NOMO-1 treated with DMSO at 0.1 percent for 48 hours (cell line): ENCODE measurements at regions not wholly inside any gene's neighbourhood (a gene's known extent, or its start where the extent isn't known, plus 50 kb on each side); places are given as distances from the start of the nearest gene placed in this dataset.

ENCODE experiments used
- DNase-seq: peaks from one replicate; lab custom pipeline; 2025; ENCODE audit not compliant: unreplicated experiment; lab: John Stamatoyannopoulos, UW

DNA sequence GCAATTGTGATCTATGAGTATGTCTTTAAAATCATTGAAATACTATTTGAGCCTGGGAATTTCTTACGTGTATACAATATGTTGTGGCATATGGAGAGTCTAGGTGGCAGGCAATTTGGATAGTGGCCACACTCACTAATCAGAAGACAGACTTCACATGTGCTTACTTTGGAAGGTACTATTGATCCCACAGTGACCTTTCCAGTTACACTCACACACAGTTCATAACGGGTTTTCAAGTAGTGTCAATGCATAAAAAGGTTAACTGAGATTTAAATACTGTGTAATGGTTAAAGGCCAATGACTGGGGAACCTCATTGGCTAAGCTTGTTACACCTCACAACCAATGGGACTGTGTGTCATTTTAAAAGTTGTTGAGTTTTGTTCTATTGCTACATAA lies 783.2 kb downstream of the RPA4 start:
- no peak for DNase-seq

DNA sequence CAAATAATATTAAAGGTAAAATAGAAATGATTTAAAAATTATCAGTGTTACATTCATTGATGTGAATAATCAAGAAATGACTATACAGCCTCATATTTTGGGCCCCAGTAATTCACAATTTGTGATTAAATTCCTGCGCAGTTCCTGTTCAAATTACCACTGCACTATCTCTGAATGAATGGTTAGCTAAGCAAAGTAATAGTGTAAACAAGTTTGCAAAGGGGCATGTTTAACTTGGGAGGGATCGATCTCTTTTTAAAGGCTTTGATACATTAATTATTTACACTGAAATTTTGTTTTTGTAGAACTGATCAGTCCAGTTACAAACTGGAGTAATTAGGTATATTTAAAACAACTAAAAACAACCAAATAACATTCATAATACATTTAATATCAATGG lies 784.4 kb downstream of the RPA4 start:
- DNase-seq, result no peak

DNA sequence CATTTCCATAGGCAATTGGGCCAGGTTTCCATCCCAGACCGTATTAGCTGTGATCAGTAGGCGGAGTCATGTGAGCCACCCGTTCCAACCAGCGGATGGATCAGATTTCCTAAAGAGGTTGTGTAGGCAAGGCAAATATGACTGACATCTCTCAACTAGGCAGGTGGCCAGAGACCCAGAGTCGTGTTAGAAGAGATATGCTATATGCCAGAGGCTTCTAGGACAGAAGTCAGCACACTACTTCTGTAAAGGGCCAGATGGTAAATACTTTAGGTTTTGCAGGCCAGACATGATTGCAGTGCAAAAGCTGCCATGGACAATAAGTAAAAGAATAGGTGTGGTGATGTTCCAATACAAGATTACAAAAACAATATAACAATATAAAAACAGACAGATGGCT lies 788.4 kb downstream of the RPA4 start:
- DNase-seq, result no peak

GRCh38 chrX:97672608-97673007 lies 788.9 kb downstream of the RPA4 start:
- no peak for DNase-seq

DNA sequence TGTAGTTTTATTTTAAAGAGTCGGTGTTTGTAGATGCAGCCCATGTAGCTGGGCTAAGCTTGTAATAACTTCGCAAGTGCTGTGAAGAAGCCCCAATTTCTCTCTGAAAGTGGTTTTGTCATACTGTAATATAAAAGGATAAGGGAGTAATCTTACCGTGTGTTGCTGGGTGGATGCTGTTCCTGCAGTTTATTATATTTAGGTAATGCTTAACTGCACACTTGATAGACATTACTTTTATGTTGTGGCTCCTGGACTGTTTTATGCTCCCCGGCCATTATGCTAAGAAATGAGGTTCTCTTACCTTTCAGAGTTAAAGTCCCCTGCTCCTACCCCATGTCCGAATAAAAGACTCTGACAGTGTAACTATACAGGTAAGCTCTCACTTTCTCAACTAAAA lies 789.4 kb downstream of the RPA4 start:
- DNase-seq, result no peak

- no peak for DNase-seq
Observed at GRCh38 chrX:97682991-97683840, 799.5 kb downstream of the RPA4 start.

GRCh38 chrX:97685753-97686152 lies 802.0 kb downstream of the RPA4 start:
- DNase-seq, result peak; percentile 24

- no peak for DNase-seq
Observed at GRCh38 chrX:97691901-97692455, 808.3 kb downstream of the RPA4 start.

GRCh38 chrX:97692575-97692974 lies 808.9 kb downstream of the RPA4 start:
- no peak for DNase-seq

DNA sequence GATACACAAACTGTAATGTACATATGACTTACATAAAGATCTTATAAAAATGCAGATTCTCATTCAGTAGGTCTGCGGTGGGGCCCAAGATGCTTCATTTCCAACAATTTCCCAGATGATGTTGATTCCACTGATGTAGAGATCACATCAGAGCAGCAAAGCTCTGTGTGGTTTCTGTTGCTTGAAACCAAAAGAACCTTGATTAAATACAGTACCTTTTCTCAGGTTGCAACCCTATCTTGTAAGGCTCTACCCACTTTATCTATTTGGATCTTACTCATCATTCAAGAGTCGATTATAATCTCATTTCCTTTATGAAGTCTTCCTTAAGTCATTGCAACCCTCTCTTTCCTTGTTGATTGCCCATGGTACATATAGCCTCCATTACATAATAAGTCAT lies 816.8 kb downstream of the RPA4 start:
- DNase-seq, result no peak

- no peak for DNase-seq
Observed at GRCh38 chrX:97704474-97704873, 820.8 kb downstream of the RPA4 start.

GRCh38 chrX:97704881-97705280 lies 821.2 kb downstream of the RPA4 start:
- DNase-seq, result no peak

DNA sequence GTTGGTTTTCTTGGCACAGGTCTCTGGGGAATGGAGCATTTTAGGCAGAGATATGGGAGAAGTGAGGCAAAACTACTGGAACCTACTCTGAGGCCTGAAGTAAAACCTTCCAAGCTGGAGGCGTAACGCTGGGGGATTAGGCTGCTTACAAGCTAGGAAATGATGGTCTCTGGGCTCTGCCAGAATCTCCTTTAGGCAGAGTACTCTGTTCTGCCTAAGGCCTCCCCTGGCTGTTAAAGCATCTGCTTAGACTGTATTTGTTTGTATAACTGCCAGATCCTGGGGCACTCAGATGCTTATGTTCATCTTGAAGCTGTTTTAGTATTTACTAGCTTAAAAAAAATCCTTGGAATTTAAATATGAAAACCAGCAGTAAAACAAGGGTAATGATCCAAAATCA lies 822.2 kb downstream of the RPA4 start:
- DNase-seq, result no peak

- DNase-seq, result no peak
Observed at GRCh38 chrX:97714072-97714471, 830.4 kb downstream of the RPA4 start.

DNA sequence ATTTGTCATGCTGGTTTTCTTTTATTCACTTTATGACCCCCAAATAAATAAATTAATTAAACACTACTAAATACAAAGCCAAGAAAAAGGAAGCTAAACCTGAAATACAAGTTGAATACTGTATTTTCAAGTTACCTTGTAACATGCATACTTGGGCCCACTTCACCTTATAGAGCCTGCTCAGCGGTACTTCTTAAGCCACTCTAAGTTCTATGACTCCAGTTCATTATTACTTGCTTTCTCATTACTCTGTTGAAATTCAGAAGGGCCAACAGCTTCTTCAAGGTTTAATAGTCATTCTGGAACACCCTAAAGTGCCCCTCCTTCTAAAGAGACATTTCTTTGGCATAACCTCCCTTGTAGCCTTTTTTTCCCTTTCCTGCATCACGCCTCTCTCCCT lies 844.5 kb downstream of the RPA4 start:
- no peak for DNase-seq

DNA sequence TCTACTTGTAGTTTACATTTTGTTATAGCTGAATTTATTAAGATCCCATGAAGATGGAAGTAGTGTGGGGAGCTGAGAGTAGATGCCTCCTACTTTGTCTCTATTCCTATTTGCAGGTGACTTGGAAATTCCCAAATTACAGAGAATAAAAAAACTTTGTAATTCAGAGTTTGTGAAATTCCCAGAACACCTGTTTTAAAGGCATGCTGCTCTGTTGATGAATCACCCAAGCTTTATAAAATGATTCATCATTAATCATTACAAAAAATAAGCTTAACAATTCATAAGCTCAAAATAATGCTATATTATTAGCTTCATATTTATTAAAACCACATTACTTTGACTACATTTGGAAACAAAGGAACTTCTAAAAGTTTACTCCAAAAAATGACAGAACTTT lies 856.3 kb downstream of the RPA4 start:
- DNase-seq, result no peak

GRCh38 chrX:97740886-97741285 lies 857.2 kb downstream of the RPA4 start:
- DNase-seq, result no peak

GRCh38 chrX:97743014-97743413 lies 859.3 kb downstream of the RPA4 start:
- no peak for DNase-seq

DNA sequence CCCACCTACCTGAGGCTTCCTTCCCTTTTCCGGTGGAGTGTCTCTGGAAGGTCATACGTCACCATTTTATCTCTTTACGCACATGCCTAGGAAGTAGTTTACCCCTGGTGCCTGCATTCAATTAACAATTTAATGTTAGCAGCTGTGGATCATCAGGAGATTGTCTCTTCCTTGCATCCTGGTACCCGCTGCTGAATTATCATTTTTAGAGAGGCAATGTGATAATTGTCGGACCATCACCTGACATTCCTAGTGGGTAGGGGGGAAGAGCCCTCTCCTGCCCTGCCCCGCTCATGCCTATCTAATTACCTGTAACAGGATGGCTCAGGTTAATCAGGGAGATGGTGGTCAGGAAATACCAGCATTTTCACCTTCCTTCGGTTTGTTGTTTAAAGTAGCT lies 863.6 kb downstream of the RPA4 start:
- DNase-seq, result no peak

- DNase-seq, result no peak
Observed at GRCh38 chrX:97751016-97751415, 867.3 kb downstream of the RPA4 start.

DNA sequence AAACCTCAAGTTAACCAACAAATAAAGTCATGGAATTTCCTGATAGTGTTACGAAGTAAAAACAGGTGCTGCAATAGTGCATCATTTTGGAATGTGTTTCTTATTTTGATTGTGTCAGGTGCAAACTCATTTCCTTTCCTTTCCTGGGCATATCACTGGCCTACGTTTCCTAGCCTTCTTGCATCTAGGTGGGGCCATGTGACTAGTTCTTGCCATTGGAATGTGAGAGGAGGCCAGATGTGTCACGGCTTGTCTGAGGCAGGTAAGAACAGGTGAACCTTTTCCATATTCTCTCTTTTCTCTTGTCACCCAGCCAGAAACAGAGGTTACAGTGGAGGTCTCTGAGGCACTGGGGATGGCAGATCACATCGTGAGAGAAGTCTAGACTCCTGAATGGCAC lies 868.0 kb downstream of the RPA4 start:
- DNase-seq, result no peak

DNA sequence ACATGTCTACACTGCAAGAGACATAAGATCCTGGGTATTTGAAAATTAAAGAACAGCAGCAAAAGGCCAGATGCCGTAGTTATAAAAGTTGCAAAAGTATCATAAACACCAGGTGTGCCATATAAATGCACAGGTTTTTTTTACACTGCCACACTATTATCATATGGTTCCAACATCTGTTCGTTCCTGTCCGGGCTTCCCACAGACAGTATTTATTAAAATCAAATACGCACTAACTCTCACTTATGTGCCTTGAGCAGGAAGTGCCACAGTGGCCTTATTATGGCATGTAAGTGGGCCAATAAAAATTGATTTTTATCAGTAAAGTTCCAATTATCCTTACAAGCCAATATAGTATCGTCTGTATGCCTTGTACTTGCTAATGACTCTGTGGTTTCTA lies 873.2 kb downstream of the RPA4 start:
- no peak for DNase-seq

DNA sequence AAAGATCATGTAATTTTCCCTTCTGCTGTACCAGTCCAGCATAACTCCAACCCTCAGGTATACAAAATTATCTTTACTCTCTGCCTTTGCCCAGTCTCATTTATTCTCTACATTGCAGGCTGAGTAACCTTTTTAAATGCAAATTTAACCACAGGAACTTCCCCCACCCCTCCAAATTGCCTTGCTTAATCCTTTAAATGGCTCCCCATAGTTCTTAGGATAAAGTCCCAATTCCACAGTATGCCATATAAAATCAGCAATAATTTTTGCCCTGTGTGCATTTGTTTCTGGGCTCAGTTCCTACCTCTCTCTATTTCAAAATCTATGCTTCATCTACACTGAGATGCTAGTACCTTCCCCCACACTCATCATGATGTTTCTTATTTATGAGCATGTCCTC lies 879.7 kb downstream of the RPA4 start:
- no peak for DNase-seq
